Esophagus muscularis mucosa (tissue), 4 donors: ENCODE measurements at regions not wholly inside any gene's neighbourhood (a gene's known extent, or its start where the extent isn't known, plus 50 kb on each side); places are given as distances from the start of the nearest gene placed in this dataset.

ENCODE experiments used
- DNase-seq: peaks from one replicate; pipeline ENCODE4 v3.0.0-alpha.2; 2017; ENCODE audit errors: extremely low spot score
- H3K27ac ChIP-seq, 4 donors: fragments of 200-600 bp; sonication (generic); replicated peaks in 1 of 4; 1 replicate in 3 of 4; 2 replicates in 1 of 4; pipeline ENCODE4 v1.5.1; 2016 to 2019; ENCODE audit warnings: mild to moderate bottlenecking in 1 of 4
- H3K27me3 ChIP-seq, 4 donors: fragments of 200-600 bp; sonication (generic); one replicate each; pipeline versions ENCODE4 v1.5.1 to v1.6.0; 2016 to 2019
- H3K36me3 ChIP-seq, 4 donors: fragments of 200-600 bp; sonication (generic); one replicate each; pipeline ENCODE4 v1.5.1; 2016 to 2019
- H3K4me1 ChIP-seq, 4 donors: fragments of 200-600 bp; sonication (generic); one replicate each; pipeline ENCODE4 v1.5.1; 2016 to 2019
- H3K4me3 ChIP-seq, 4 donors: fragments of 200-600 bp; sonication (generic); 1 replicate in 2 of 4; 2 replicates in 2 of 4; pipeline ENCODE4 v1.5.1; 2016 to 2019; ENCODE audit warnings: mild to moderate bottlenecking in 4 of 4, moderate library complexity in 1 of 4
- H3K9me3 ChIP-seq, 4 donors: fragments of 200-600 bp; sonication (generic); 1 replicate in 3 of 4; 2 replicates in 1 of 4; pipeline ENCODE4 v1.5.1; 2016 to 2019
- EP300 ChIP-seq: sonication (generic); formaldehyde crosslinking; IDR thresholded peaks from one replicate; pipeline ENCODE4 v1.6.1; 2017; ENCODE audit warnings: antibody characterized with exemption
- POLR2A ChIP-seq: fragments of 450-650 bp; IDR thresholded peaks from one replicate; pipeline ENCODE4 v1.6.1; 2017; ENCODE audit warnings: antibody characterized with exemption, moderate library complexity, mild to moderate bottlenecking, low read depth
- POLR2AphosphoS5 ChIP-seq, 2 donors: sonication (generic); formaldehyde crosslinking; IDR thresholded peaks; one replicate each; pipeline ENCODE4 v1.6.1; 2017; ENCODE audit warnings: antibody characterized with exemption in 2 of 2
- WGBS: methylation state at CpG from one replicate; pipeline ENCODE4 v1.1.5; 2018; 5-methylcytosine and 5-hydroxymethylcytosine counted together
- intact Hi-C: fragments of 100-400 bp; cut with DNase I; formaldehyde crosslinking; loops from one replicate; pipeline ENCODE4 v1.15.1; 2023
- TF ChIP-seq, protein P1 (sequence below), 3 experiments: fragments of 200-600 bp in 2 of 3; fragments of 450-650 bp in 1 of 3; sonication (generic) in 2 of 3; IDR thresholded peaks; one replicate each; pipeline ENCODE4 v1.5.1; 2017 to 2019; ENCODE audit warnings: antibody characterized with exemption in 3 of 3, mild to moderate bottlenecking in 2 of 3, moderate library complexity in 1 of 3

DNA sequence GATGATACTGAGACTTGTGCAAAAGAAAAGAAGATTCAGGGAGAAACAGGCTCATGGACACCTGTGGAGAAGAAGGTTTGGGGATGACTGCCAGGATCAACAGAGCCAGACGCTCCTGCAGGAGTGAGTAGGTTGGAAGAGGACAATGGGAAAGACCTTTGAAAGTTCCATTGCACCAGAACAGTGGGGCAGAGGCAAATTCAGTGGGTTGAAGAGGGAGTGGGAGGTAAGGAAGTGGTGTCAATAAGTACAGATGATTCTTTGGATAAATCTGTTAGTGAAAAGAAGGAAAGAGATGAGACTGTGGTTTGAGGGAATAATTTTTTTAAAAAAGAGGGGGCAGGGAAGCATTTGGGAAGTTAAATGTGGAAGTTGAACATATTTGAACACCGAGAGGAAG is 212.8 kb downstream of the SOX9 start:
- Histone ChIP-seq H3K36me3 (no peaks in the 10 kb centered on the region), H3K4me3 (no peak overlapping the region), H3K4me1 (peaks cover 4 to 8% (median 5%) of the 10 kb centered on the region in 4 donors), H3K27ac (no peak overlapping the region), H3K27me3 (peaks cover 0 to 20% (median 0%) of the 10 kb centered on the region in 4 donors), H3K9me3 (no peaks in the 10 kb centered on the region)
- DNase-seq, result no peak
- TF ChIP-seq, protein P1, sequence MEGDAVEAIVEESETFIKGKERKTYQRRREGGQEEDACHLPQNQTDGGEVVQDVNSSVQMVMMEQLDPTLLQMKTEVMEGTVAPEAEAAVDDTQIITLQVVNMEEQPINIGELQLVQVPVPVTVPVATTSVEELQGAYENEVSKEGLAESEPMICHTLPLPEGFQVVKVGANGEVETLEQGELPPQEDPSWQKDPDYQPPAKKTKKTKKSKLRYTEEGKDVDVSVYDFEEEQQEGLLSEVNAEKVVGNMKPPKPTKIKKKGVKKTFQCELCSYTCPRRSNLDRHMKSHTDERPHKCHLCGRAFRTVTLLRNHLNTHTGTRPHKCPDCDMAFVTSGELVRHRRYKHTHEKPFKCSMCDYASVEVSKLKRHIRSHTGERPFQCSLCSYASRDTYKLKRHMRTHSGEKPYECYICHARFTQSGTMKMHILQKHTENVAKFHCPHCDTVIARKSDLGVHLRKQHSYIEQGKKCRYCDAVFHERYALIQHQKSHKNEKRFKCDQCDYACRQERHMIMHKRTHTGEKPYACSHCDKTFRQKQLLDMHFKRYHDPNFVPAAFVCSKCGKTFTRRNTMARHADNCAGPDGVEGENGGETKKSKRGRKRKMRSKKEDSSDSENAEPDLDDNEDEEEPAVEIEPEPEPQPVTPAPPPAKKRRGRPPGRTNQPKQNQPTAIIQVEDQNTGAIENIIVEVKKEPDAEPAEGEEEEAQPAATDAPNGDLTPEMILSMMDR (IDR thresholded peaks at IDR 0.05), result no peak
- TF ChIP-seq POLR2AphosphoS5 (IDR thresholded peaks at IDR 0.05), result no peak
- TF ChIP-seq POLR2A, result no peak
- no peak for TF ChIP-seq EP300
- intact Hi-C loops, result no loop called here
- WGBS, result 78% methylated on average over 2 of the region's 2 CpGs

DNA sequence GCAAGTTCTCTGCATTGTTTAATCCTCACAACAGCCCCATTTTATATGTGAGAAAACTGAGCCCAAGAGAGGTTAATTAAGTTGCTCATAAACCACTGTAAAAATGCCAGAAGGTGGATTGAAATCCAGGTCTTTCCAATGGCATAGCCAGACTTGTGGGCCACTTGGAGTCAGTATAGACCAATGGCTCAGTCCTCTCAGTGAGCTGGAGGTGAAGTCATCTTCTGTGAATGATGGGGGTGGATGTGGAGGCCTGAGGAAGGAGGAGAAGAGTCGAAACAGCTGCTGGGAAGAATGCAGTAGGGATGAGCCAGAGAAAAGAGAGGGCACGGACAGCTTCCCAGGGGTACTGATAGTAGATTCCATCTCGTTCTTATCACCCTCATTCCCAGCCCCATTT is 213.4 kb downstream of the SOX9 start:
- intact Hi-C loops, result no loop called here
- no peaks in the 10 kb centered on the region for H3K9me3 ChIP-seq
- TF ChIP-seq POLR2A (no peak), POLR2AphosphoS5 (IDR thresholded peaks at IDR 0.05) (no peak), EP300 (no peak)
- TF ChIP-seq, protein P1 (IDR thresholded peaks at IDR 0.05), result no peak
- H3K27me3 ChIP-seq, result peaks cover 0 to 20% (median 0%) of the 10 kb centered on the region in 4 donors
- WGBS, result 64% methylated on average over 3 of the region's 3 CpGs
- no peaks in the 10 kb centered on the region for H3K36me3 ChIP-seq
- DNase-seq, result no peak
- H3K4me3 ChIP-seq, result no peak overlapping the region
- peaks cover 10 to 14% (median 12%) of the 10 kb centered on the region in 4 donors for H3K4me1 ChIP-seq
- no peak overlapping the region for H3K27ac ChIP-seq

DNA sequence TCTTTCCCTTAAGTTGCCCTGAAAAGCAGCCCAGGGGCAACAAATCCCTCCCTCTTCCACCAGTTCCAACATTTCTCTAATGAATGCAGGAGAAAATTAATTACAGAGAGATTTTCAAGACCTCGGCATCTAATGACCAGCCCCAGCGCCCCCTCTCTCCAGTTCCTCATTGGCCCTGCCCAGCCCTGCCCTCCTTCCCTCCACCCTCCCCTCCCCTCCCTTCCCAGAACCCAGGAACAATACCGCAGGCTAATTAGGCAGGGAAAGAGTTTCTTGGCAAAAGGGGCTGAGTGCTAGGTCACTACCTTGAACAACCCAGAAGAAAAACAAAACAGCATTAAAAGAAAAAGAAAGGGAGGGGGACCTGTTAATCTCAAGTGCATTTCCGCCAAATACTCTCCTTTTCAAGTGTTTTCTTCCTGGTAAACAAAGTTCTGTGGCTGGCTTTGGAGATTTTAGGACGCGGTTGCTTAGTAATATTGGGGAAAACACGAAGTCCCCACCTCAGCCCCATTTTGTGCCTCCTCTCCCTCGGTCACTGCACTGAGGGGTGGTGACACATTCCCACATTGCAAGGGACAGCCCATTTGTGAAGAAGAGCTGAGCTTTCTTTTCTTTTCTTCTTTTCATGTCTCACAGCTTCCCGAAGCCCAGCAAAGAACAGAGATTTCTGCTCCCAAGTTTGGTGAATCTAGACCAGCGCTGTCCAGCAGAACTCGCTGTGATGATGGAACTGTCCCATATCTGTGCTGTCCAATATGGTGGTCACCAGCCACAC is 215.4 kb downstream of the SOX9 start:
- DNase-seq, result no peak
- no peak overlapping the region for H3K4me3 ChIP-seq
- no peaks in the 10 kb centered on the region for H3K9me3 ChIP-seq
- H3K36me3 ChIP-seq, result no peaks in the 10 kb centered on the region
- TF ChIP-seq EP300 (no peak), POLR2AphosphoS5 (IDR thresholded peaks at IDR 0.05) (no peak)
- intact Hi-C loops, result no loop called here
- WGBS, result 71% methylated on average over 11 of the region's 11 CpGs
- H3K27me3 ChIP-seq, result peaks cover 0 to 20% (median 0%) of the 10 kb centered on the region in 4 donors
- peaks cover 12 to 18% (median 16%) of the 10 kb centered on the region in 4 donors for H3K4me1 ChIP-seq
- H3K27ac ChIP-seq, result no peak overlapping the region

GRCh38 chr17:72336804-72337070 is 215.9 kb downstream of the SOX9 start:
- Histone ChIP-seq H3K27me3 (peaks cover 0 to 22% (median 0%) of the 10 kb centered on the region in 4 donors), H3K36me3 (no peaks in the 10 kb centered on the region), H3K4me1 (peaks cover 12 to 18% (median 16%) of the 10 kb centered on the region in 4 donors), H3K9me3 (no peaks in the 10 kb centered on the region), H3K4me3 (no peak overlapping the region), H3K27ac (no peak overlapping the region)
- TF ChIP-seq EP300 (no peak), POLR2AphosphoS5 (IDR thresholded peaks at IDR 0.05) (no peak)
- TF ChIP-seq, protein P1 (IDR thresholded peaks at IDR 0.05), result no peak
- intact Hi-C loops, result no loop called here
- no peak for DNase-seq
- WGBS, result no CpG with 5 or more reads among the region's 1 CpG

- H3K4me1 ChIP-seq, result peaks cover 12 to 18% (median 16%) of the 10 kb centered on the region in 4 donors
- intact Hi-C loops, result no loop called here
- WGBS, result 83% methylated on average over 2 of the region's 2 CpGs
- no peak for TF ChIP-seq EP300
- no peak for TF ChIP-seq POLR2A
- TF ChIP-seq, protein P1 (IDR thresholded peaks at IDR 0.05), result no peak
- TF ChIP-seq POLR2AphosphoS5 (IDR thresholded peaks at IDR 0.05), result no peak
- DNase-seq, result no peak
- H3K9me3 ChIP-seq, result no peaks in the 10 kb centered on the region
- H3K36me3 ChIP-seq, result no peaks in the 10 kb centered on the region
- peaks cover 0 to 29% (median 0%) of the 10 kb centered on the region in 4 donors for H3K27me3 ChIP-seq
- H3K4me3 ChIP-seq, result no peak overlapping the region
- H3K27ac ChIP-seq, result no peak overlapping the region
Measured at GRCh38 chr17:72338304-72338703, 217.5 kb downstream of the SOX9 start.
